ENCODE measurements at regions not wholly inside any gene's neighbourhood (a gene's known extent, or its start where the extent isn't known, plus 50 kb on each side); places are given as distances from the start of the nearest gene placed in this dataset.
"Not testable (repeated sequence)": the region's sequence is repeated elsewhere in the genome, so short reads cannot be mapped to it uniquely, and the experiment has no call there.

DNA sequence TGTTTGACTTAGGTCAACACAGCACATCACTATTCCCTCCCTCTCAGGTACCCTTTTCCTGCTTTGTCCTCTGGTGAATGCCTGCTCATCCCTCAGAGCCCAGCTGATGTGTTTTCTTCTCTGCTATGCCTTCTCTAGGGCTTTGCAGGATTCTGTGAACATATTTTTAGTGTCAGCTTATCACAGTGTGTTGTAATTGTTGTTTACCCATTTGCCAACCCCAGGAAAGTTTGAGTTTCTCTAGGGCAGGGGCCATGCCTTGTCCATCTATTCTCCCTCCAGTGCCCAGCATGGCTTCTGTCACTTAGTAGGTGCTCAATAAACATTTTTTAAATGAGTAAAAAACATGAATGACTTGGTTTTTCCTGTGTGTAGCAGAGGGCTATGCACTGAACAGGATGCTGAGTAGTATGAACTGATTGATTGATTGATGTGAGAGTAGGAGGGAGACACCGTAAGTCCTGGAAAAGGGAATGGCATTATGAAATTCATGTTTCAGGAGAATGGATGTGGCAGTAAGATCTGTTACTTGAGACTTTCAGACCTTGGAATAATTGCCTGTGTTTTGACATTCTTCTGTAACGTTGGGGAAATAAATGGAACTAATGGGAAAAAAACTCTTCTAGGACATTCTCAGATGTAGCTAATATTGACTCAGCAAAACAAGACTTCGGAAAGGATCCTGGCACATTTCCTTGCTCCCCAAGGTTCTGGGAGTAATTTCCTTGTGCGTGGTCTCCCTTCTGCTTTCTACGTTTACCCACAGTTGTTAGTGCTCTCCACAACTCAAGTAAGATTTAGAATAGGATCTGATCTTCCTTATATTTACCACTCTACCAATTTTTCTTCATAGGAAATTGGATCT lies 267.3 kb upstream of the TBL1XR1 start:
- ChIA-PET POLR2A (no interaction called here), CTCF (no interaction called here)

DNA sequence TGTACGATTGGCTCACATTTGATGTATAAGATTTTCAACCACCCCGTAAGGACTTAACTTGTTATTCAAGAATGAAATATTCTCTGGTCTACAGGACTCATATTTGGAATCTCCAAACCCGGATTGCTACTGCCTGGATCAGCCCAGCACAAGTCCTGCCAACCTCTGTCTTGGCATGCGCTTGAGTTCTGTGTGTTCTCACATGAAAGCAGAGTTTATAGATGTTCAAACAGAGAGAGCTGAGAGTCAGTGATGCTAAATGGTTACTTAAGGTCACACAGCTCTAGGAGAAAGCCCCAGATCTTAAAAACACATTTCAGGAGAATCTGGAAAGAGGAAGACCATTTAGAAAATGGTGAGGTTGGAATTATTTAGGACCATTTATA lies 268.0 kb upstream of the TBL1XR1 start:
- CTCF ChIA-PET, result no interaction called here

DNA sequence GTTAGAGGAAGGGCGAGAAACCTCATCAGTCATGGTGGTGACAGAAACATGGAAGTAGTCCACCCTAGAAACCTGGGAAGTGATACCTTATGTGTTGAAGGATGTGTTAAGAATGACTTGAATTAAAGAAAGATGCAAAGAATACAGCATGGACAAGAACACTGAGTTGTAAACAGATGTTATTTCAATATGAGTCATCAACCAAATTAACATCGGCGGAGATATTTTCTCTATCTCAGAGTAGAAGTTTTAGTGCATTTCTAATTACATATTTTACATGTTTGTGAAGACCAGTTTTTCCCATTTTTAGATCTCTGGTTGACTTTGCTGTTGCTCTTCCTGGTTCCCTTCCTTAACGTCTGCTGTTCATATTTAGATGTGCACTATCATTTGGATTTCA lies 268.8 kb upstream of the TBL1XR1 start:
- CTCF ChIA-PET, result no interaction called here

More for the DNA sequence above, 268.0 kb upstream of the TBL1XR1 start:
- POLR2A ChIA-PET, result no interaction called here

DNA sequence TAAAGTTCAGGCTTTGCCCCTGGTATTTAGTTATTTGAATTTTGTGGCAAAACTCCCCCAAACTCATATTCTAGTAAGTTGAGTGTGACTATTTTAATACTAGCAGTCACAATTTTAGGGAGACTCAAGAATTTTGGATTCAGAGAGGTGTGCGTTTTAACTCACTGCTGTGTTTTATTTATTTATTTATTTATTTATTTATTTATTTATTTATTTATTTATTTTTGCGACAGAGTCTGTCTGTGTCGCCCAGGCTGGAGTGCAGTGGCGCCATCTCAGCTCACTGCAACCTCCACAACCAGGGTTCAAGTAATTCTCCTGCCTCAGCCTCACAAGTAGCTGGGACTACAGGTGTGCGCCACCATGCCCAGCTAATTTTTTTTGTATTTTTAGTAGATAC lies 269.3 kb upstream of the TBL1XR1 start:
- CTCF ChIA-PET, POLR2A ChIA-PET: not testable (repeated sequence)

More for the DNA sequence above, 268.8 kb upstream of the TBL1XR1 start:
- POLR2A ChIA-PET, result no interaction called here

DNA sequence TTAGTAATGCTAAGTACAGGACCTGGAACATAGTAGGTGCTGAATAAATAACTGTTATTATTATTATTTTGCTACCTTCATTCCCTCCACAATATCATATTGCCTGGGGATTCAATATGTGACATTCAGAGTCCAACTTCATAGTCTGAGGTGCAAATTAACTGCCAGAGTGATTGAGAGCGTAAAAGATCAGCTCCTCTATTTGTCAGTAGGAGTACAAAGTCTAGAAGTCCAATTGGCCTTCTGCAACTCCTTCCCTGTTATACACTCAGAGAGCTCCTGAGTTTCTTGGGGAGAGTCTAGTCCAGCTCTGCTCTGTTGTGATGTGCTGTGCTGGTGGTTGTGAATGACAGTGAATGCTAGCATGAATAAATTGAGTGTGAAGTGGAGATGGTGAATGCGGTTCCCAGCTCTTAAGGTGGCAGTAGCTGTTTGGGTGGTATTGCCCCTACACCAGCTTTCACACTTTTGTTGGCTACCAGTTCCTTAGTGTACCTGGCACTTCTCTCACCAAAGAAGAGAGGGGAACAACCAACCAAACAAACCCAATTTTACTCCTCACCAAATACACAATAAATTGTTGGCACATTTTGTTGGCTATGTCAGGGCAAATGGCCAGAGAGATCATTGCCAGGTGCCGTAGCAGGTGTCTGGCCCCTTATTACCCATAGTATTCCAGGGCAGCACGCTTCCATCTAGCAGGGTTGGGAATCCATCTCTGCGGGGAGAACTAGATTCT lies 270.1 kb upstream of the TBL1XR1 start:
- POLR2A ChIA-PET, result no interaction called here
- CTCF ChIA-PET, result no interaction called here

DNA sequence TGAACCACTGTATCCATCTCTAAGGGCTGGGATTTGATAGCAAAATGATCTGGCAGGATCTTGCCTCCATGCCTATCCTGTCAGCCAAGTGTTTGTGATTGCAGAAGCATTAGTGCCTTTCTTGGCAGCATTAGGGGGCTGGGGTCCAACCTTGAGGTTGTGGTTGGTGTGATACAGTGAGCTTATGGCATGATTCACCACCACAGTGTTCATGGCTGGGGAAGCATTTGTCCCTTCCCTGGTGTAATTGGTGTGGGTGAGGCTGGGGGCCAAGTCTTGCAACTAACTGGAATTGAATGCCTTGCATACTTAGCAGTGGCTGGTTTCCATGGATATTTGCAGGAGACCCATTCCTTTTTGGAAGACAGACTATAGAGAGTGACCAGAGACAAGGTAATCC lies 271.0 kb upstream of the TBL1XR1 start:
- POLR2A ChIA-PET, result no interaction called here
- CTCF ChIA-PET, result no interaction called here

DNA sequence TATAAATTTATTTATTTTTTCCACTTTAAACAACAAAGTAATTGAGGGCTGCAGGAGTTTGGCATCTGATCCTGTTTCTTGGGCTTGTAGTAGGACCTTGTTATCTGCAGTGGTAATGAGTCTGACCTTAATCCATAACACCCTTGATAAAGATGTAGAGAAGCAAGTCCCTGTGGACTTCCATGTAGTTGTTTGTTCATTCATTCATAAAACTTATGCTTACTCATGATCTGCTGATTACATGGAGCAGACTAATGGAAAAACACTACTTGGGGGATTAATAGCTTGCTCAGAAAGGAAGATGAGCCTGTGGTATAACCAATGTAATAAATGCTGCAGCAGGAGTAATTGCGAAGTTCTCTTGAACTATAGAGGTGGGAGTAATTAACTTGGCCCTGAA lies 271.5 kb upstream of the TBL1XR1 start:
- POLR2A ChIA-PET, result interaction anchor here (0.6 kb wide), 1 partner anchor 309 kb away, joined by 4 read pairs; no protein-coding TSS in a partner anchor
- CTCF ChIA-PET, result no interaction called here

DNA sequence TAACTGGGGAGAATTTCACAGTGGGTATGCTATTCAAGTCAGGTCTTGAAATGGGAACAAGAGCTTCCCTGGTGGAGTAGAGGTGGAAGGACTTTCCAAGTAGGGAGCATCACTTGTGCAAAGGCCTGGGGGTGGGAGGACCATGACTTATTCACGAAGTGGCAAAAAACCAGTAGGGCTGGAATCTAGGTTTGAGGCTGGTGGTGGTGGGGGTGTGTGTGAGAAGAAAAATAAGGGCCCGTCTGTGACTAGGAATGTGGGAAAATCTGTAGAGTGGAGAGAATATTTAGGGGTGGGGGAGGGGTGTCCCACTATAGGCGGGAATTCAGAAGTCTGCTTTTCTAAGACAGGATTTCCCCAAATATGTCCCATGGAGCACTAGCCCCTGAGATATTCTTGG lies 271.9 kb upstream of the TBL1XR1 start:
- CTCF ChIA-PET, result no interaction called here
- POLR2A ChIA-PET, result interaction anchor here (0.6 kb wide), 1 partner anchor 309 kb away, joined by 4 read pairs; no protein-coding TSS in a partner anchor

DNA sequence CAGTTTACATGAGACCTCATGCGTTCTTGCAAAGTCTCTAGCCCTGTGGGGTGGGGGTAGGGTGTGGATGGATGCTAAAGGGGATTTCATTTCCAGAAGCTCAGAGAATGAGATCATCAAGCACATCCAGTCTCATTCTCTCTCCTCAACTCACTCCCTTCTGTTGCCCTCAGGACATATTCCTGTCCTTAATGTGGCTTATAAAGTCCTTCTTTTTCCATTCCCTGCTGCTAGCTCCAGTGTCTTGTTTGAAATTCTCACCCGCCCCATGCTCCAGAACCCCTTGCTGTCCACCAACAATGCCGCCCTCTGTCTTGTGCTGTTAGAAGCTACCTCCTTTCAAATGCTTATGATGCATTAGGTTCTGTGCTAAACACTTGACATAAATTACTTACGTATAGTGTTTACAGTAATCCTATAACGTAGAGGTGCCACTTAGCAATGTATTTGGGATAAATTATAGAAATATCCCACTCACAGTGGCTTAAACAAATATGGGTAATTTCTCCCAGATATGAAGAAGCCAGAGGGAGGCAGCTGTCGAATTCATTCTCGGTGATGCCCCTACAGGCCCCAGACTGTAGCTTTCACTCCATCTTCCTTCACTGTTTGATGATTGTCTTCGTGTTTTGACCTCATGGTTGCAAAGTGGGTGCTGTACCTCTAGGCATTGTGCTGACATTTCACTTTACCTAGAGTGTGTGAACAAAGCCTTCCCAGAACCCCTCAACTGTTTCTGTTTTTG lies 273.1 kb upstream of the TBL1XR1 start:
- POLR2A ChIA-PET, result no interaction called here
- CTCF ChIA-PET, result no interaction called here

DNA sequence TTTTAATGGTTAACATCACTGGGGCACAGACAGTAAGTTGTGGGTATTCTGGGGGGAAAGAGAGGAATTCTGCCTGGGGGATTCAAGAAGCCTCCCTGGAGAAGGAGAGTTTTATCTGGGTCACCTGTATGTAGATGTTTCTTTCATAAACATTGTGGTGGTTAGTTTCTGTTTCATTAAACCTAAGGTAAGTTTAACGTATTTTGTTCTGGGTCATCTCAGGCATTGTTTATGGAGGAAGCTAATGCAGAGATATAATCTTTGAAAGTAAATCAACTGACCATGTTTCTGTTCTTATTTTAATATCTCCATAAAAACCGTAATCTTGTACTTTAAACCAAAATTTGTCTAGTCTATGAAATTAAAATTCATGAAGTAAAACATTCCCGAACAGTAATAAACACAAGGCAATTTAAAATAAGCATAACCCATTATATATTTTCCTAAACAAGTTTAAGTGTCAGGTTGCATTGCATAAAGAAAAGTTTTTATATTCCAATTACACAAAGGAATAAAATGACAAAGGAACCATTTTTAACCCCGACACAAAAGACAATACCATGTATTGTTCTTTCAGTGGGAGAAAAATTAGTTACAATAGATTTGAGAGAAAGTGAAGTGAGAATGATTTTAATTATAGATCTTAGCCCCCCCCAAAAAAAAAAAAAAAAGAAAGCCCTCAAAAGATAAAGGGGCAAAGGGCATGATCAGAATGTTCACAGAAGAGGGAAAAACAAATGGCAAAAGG lies 274.6 kb upstream of the TBL1XR1 start:
- CTCF ChIA-PET, result no interaction called here
- POLR2A ChIA-PET, result no interaction called here

DNA sequence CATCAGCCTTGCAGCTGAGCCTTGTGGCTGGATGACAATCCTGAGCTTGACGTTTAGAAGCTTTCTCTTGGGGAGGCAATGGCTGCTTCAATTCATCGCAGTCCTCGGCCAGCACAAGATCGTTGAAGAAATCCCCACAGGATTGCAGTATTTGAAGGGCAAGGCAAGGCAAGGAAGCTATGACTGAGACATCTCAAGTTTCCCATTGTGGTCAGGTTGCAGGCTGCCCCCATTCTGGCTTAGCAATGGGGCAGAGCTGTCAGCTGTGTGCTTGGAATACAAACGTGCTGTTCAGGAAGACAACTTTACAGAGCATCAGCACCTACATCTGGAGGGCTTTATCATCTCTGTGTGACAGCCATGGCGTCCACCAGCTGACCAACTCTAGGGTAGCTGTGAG lies 275.9 kb upstream of the TBL1XR1 start:
- POLR2A ChIA-PET, result interaction anchor here (0.6 kb wide), 1 partner anchor 156 kb away, joined by 3 read pairs; no protein-coding TSS in a partner anchor

DNA sequence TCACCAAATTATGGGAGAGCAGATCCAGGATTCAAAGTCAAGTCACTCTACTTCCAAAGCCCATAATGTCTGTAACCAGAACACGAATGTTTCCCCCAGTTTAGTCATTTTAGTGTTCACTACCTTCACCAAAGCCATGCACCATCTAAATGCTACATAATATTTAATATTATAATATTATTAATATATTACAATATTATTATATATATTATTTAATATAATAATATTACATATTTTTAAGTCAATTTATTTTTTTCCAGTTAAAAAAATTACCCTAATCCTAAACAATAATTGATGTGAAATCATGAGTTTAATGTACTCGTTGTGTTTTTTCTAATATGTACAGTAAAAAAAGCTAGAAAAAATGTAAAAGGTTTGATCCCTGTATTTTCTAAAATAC lies 276.6 kb upstream of the TBL1XR1 start:
- ChIA-PET CTCF (no interaction called here), POLR2A (no interaction called here)

More for the DNA sequence above, 275.9 kb upstream of the TBL1XR1 start:
- CTCF ChIA-PET, result no interaction called here

DNA sequence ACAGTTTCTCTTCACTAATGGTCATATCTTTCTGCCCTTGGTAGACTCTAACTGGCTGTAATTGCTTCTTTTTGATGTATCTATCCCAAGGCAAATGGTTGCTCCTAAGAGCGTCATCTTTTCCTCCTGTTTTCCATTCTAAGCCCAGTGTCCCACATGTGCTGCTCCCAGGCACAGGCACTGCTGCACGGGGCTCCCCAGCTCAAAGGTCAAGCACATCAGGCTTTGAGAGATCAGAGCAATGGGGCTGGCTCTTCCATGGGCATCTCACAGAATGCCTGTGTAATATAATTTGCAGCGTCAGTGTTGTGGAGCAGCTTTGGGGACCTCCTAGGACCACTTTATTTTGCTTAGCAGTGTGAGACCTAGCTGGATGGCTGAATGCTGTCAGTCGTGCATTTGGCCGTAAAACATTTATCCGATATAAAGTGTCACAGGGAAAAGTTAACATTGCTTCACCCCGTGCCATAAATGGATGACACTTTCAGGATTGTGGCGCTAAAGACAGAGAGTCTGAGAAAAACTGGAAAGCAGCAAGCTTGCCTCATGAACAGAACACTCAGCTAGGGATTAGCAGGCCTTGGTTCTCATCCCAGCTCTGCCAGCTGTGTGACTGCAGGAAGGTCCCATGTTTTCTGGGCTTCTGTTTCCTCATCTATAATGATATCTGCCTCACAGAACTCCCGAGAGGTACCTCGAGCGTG lies 277.5 kb upstream of the TBL1XR1 start:
- POLR2A ChIA-PET, result no interaction called here
- CTCF ChIA-PET, result no interaction called here

DNA sequence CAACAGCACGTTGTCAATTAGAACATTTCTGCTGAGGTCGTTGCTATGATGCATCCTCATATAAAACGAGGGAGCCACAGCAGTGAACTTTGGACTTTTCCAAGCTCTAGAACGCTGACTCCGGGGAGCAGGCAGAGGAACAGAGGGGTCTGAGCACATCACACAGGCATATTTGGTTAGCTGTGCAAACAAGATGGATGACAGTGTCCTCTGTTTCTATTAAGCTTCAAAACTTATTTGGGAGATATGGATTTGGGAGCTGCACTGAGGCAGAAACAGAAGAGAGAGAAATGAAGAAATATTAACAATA lies 278.0 kb upstream of the TBL1XR1 start:
- POLR2A ChIA-PET, result no interaction called here
- CTCF ChIA-PET, result no interaction called here

DNA sequence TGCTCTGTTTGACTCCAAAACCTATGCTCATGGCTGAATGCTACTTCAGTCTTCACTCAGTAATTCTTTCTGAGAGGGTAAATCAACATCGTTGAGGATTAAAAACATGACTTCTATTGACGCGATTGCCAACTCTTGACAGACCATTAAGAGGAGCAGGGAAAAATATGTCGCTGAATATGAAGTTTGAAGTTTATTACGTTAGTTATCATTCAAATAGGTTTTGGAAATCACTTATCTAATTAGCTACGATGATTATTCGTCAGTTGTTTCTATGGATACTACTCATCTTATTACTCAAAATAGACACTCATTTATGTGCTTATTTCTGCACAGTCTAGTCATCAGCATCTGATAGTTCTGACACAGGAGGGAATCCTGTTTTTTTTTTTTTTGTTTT lies 279.2 kb upstream of the TBL1XR1 start:
- CTCF ChIA-PET, result interaction anchor here (0.7 kb wide), 1 partner anchor 467 kb away, joined by 3 read pairs; no protein-coding TSS in a partner anchor
- POLR2A ChIA-PET, result no interaction called here

DNA sequence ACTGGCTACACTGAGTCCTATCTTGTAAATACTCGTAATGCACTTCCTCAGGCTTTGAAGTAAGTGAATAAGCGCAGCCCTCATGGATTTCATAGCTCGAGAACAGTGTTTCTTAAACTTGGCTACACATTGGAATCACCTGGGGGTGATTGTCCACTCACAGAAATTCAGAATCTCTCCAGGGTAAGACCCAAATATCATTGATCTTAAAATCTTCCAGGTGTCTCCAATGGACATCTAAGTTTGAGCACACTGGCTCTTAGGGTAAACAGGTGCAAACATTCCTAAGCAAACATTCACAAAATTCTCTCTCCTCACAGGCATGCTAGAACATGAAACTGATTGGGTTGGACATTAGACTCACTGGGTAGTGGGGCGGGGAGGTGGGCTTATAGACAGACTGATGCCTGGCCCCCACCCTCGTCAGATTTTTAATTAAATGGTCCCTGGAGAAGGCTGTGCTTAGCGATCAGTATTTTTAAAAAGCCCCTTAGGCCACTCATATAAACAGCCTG lies 279.7 kb upstream of the TBL1XR1 start:
- ChIA-PET CTCF (interaction anchor here (0.7 kb wide), 1 partner anchor 467 kb away, joined by 3 read pairs; no protein-coding TSS in a partner anchor), POLR2A (no interaction called here)

DNA sequence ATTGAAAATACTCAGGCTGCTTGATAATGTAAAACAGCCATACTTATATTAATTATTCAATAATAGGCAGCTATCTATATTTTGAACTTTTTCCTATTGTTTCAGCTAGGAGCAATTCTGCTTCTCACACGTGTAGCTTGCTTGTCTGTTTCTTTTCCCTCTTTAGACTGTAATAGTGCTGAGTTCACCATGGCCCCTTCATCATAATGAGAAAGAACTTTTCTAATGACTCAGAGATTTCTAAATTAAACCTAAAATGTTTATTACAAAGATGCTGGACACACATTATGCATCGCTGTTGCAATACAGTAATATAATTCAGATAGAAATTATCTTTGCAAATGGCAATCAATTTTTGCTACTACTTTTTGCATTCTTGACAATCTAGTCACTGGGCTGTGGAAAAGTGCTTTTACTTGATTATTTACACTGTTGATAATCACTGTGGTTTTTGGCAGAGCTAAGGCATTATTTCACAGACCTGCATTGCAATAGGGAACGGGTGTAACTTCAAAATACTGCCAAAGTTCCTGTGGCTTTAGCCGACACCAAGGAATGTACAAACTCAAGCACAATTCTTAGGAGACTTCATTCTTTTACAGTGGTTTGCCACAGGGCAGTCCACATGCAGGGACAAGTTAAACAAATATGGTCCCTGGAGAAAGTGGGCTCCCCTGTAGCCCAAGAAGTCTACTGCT lies 281.0 kb upstream of the TBL1XR1 start:
- CTCF ChIA-PET, result no interaction called here
- POLR2A ChIA-PET, result no interaction called here

DNA sequence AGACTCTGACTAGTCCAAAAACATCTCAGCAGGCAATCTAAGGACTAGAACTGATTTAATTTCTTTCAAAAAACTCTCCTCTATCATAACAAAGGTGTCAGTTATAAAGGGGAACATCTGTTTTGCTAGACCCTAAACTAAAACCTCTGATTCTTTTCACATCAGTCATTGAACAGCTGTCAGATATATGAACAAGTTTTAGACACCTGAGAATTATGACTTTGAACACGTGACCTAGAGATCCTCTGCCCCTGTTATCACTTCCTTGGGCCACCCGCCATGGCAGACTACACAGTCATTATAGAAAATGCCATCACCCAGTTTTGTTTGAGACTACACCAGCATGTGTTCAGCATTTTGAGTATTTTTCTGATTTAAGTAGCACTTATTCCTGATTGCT lies 282.3 kb upstream of the TBL1XR1 start:
- ChIA-PET POLR2A (no interaction called here), CTCF (no interaction called here)
